ENCODE measurements at regions not wholly inside any gene's neighbourhood (a gene's known extent, or its start where the extent isn't known, plus 50 kb on each side); places are given as distances from the start of the nearest gene placed in this dataset.
A peak's percentile ranks its signal among the peaks of the same experiment; 100 is the strongest.

GRCh38 chr1:55420929-55421716 is 206.0 kb upstream of the USP24 start:
- DNase-seq (ENCODE audit: low spot score), result no peak

GRCh38 chr1:55420026-55420425 is 204.9 kb upstream of the USP24 start:
- no peak for DNase-seq (ENCODE audit: low spot score)

GRCh38 chr1:55418208-55419000 is 203.2 kb upstream of the USP24 start:
- DNase-seq (ENCODE audit: low spot score), result no peak

- no peak for DNase-seq (ENCODE audit: low spot score)
Measured at GRCh38 chr1:55416164-55416842, 201.1 kb upstream of the USP24 start.

GRCh38 chr1:55413286-55413685 is 198.1 kb upstream of the USP24 start:
- no peak for DNase-seq (ENCODE audit: low spot score)

- no peak for DNase-seq (ENCODE audit: low spot score)
Measured at GRCh38 chr1:55412060-55412459, 196.9 kb upstream of the USP24 start.

- DNase-seq (ENCODE audit: low spot score), result no peak
Measured at GRCh38 chr1:55402671-55403464, 187.7 kb upstream of the USP24 start.

GRCh38 chr1:55402142-55402541 is 187.0 kb upstream of the USP24 start:
- DNase-seq (ENCODE audit: low spot score), result no peak

GRCh38 chr1:55400508-55400907 is 185.3 kb upstream of the USP24 start:
- DNase-seq (ENCODE audit: low spot score), result no peak

GRCh38 chr1:55399346-55399745 is 184.2 kb upstream of the USP24 start:
- DNase-seq (ENCODE audit: low spot score), result no peak

- DNase-seq (ENCODE audit: low spot score), result no peak
Measured at GRCh38 chr1:55396381-55396891, 181.3 kb upstream of the USP24 start.

GRCh38 chr1:55388960-55389359 is 173.8 kb upstream of the USP24 start:
- DNase-seq (ENCODE audit: low spot score), result no peak

- no peak for DNase-seq (ENCODE audit: low spot score)
Measured at GRCh38 chr1:55387145-55387544, 172.0 kb upstream of the USP24 start.

GRCh38 chr1:55386456-55386855 is 171.3 kb upstream of the USP24 start:
- DNase-seq (ENCODE audit: low spot score), result no peak

GRCh38 chr1:55385402-55386018 is 170.3 kb upstream of the USP24 start:
- no peak for DNase-seq (ENCODE audit: low spot score)

- DNase-seq (ENCODE audit: low spot score), result no peak
Measured at GRCh38 chr1:55384637-55385036, 169.5 kb upstream of the USP24 start.

GRCh38 chr1:55382806-55383305 is 167.7 kb upstream of the USP24 start:
- peak; percentile 38 for DNase-seq (ENCODE audit: low spot score)

- DNase-seq (ENCODE audit: low spot score), result no peak
Measured at GRCh38 chr1:55381983-55382382, 166.8 kb upstream of the USP24 start.

GRCh38 chr1:55381491-55381890 is 166.3 kb upstream of the USP24 start:
- no peak for DNase-seq (ENCODE audit: low spot score)

GRCh38 chr1:55380355-55380970 is 165.3 kb upstream of the USP24 start:
- DNase-seq (ENCODE audit: low spot score), result no peak
